ENCODE measurements at regions not wholly inside any gene's neighbourhood (a gene's known extent, or its start where the extent isn't known, plus 50 kb on each side); places are given as distances from the start of the nearest gene placed in this dataset.
"Not testable (repeated sequence)": the region's sequence is repeated elsewhere in the genome, so short reads cannot be mapped to it uniquely, and the experiment has no call there.

- TF ChIP-seq CTCF, POLR2A (IDR thresholded peaks at IDR 0.05): not testable (repeated sequence)
Observed at GRCh38 chr20:26219546-26219945, 522.9 kb upstream of the ZNF337 start.

All from testis (tissue), 2 donors.